ENCODE measurements at regions not wholly inside any gene's neighbourhood (a gene's known extent, or its start where the extent isn't known, plus 50 kb on each side); places are given as distances from the start of the nearest gene placed in this dataset.

- H3K27me3 ChIP-seq (ENCODE audit: insufficient read depth, poor library complexity, severe bottlenecking): no peaks in the 10 kb centered on the region
- no peak overlapping the region for H3K27ac ChIP-seq (replicated peaks)
- TF ChIP-seq GABPA (IDR thresholded peaks at IDR 0.05; ENCODE audit: low read depth) (no peak), REST (IDR thresholded peaks at IDR 0.05; ENCODE audit: insufficient replicate concordance, low read depth) (no peak), SPI1 (IDR thresholded peaks at IDR 0.05; ENCODE audit: borderline replicate concordance, low read depth) (no peak), CTCF (IDR thresholded peaks at IDR 0.05; ENCODE audit: insufficient read depth, low read length) (no peak), POLR2AphosphoS5 (IDR thresholded peaks at IDR 0.05; ENCODE audit: low read depth) (no peak)
- DNase-seq (ENCODE audit: low read depth in 1 of 2, low spot score in 1 of 2): no peak
- no peak overlapping the region for H3K4me3 ChIP-seq (replicated peaks; ENCODE audit: insufficient read depth, low read length)
These were observed 130.6 kb upstream of the GLRA2 start for GRCh38 chrX:14398725-14399124.

- DNase-seq (ENCODE audit: low read depth in 1 of 2, low spot score in 1 of 2): no peak
- Histone ChIP-seq H3K4me3 (replicated peaks; ENCODE audit: insufficient read depth, low read length) (no peak overlapping the region), H3K27ac (replicated peaks) (no peak overlapping the region), H3K27me3 (ENCODE audit: insufficient read depth, poor library complexity, severe bottlenecking) (no peaks in the 10 kb centered on the region)
- TF ChIP-seq POLR2AphosphoS5 (IDR thresholded peaks at IDR 0.05; ENCODE audit: low read depth) (no peak), GABPA (IDR thresholded peaks at IDR 0.05; ENCODE audit: low read depth) (no peak), CTCF (IDR thresholded peaks at IDR 0.05; ENCODE audit: insufficient read depth, low read length) (no peak), SPI1 (IDR thresholded peaks at IDR 0.05; ENCODE audit: borderline replicate concordance, low read depth) (no peak)
These were observed 139.7 kb upstream of the GLRA2 start for GRCh38 chrX:14389682-14390081.

- DNase-seq (ENCODE audit: low read depth in 1 of 2, low spot score in 1 of 2): no peak
- Histone ChIP-seq H3K27ac (replicated peaks) (no peak overlapping the region), H3K27me3 (ENCODE audit: insufficient read depth, poor library complexity, severe bottlenecking) (no peaks in the 10 kb centered on the region), H3K4me3 (replicated peaks; ENCODE audit: insufficient read depth, low read length) (no peak overlapping the region)
- no peak for TF ChIP-seq REST (IDR thresholded peaks at IDR 0.05; ENCODE audit: insufficient replicate concordance, low read depth)
- no peak for TF ChIP-seq GABPA (IDR thresholded peaks at IDR 0.05; ENCODE audit: low read depth)
- TF ChIP-seq POLR2AphosphoS5 (IDR thresholded peaks at IDR 0.05; ENCODE audit: low read depth): no peak
- TF ChIP-seq SPI1 (IDR thresholded peaks at IDR 0.05; ENCODE audit: borderline replicate concordance, low read depth): no peak
- no peak for TF ChIP-seq CTCF (IDR thresholded peaks at IDR 0.05; ENCODE audit: insufficient read depth, low read length)
These were observed 142.4 kb upstream of the GLRA2 start for GRCh38 chrX:14386981-14387380.

- no peaks in the 10 kb centered on the region for H3K27me3 ChIP-seq (ENCODE audit: insufficient read depth, poor library complexity, severe bottlenecking)
- no peak overlapping the region for H3K27ac ChIP-seq (replicated peaks)
- H3K4me3 ChIP-seq (replicated peaks; ENCODE audit: insufficient read depth, low read length): no peak overlapping the region
- DNase-seq (ENCODE audit: low read depth in 1 of 2, low spot score in 1 of 2): no peak
- TF ChIP-seq GABPA (IDR thresholded peaks at IDR 0.05; ENCODE audit: low read depth) (no peak), SPI1 (IDR thresholded peaks at IDR 0.05; ENCODE audit: borderline replicate concordance, low read depth) (no peak), REST (IDR thresholded peaks at IDR 0.05; ENCODE audit: insufficient replicate concordance, low read depth) (no peak), CTCF (IDR thresholded peaks at IDR 0.05; ENCODE audit: insufficient read depth, low read length) (no peak), POLR2AphosphoS5 (IDR thresholded peaks at IDR 0.05; ENCODE audit: low read depth) (no peak)
These were observed 149.3 kb upstream of the GLRA2 start for GRCh38 chrX:14380044-14380443.
